ENCODE measurements at regions not wholly inside any gene's neighbourhood (a gene's known extent, or its start where the extent isn't known, plus 50 kb on each side); places are given as distances from the start of the nearest gene placed in this dataset.

DNA sequence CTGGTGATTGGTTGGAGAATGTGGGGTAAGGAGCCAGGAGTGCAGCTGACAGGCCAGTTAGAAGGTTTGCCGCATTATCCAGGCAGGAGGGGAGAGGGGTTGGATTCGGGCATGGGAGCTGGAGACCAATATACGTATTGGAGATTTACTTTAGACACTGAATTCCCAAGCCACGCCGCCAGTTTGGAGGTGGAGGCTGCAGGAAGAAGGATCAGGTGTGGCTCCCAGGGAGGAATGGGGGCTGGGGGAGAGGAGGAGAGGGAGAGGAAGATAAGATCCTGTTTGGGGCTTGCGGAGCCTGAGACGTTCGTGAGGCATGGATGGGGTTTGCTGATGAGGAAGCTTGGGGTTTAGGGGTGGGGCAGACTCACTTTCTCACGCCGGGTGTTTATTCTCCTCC lies 155.1 kb upstream of the IGSF21 start:
- DNase-seq (ENCODE audit: low read depth) = no peak

DNA sequence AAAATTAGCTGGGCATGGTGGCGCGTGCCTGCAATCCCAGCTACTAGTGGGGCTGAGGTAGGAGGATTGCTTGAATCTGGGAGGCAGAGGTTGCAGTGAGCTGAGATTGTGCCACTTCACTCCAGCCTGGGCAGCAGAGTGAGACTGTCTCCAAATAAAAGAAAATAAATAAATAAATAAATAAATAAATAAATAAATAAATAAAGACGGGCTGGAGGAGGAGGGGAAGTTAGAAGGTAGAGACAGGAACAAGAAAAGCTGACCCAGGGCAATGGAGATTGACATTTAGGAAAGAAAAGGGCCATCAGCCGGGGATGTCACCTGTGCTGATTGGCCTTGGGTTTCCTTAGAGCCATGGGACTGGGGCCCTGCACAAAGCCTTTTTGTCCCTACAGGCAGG lies 153.7 kb upstream of the IGSF21 start:
- no peak for DNase-seq (ENCODE audit: low read depth)
- TF ChIP-seq, protein P1, sequence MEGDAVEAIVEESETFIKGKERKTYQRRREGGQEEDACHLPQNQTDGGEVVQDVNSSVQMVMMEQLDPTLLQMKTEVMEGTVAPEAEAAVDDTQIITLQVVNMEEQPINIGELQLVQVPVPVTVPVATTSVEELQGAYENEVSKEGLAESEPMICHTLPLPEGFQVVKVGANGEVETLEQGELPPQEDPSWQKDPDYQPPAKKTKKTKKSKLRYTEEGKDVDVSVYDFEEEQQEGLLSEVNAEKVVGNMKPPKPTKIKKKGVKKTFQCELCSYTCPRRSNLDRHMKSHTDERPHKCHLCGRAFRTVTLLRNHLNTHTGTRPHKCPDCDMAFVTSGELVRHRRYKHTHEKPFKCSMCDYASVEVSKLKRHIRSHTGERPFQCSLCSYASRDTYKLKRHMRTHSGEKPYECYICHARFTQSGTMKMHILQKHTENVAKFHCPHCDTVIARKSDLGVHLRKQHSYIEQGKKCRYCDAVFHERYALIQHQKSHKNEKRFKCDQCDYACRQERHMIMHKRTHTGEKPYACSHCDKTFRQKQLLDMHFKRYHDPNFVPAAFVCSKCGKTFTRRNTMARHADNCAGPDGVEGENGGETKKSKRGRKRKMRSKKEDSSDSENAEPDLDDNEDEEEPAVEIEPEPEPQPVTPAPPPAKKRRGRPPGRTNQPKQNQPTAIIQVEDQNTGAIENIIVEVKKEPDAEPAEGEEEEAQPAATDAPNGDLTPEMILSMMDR (IDR thresholded peaks at IDR 0.05; ENCODE audit: control insufficient read depth, extremely low read depth, insufficient read depth) = no peak
- no peak overlapping the region for H3K4me3 ChIP-seq (ENCODE audit: low read depth, low read length)

More for the DNA sequence above, 155.1 kb upstream of the IGSF21 start:
- no peak overlapping the region for H3K4me3 ChIP-seq (ENCODE audit: low read depth, low read length)
- TF ChIP-seq, protein P1 (IDR thresholded peaks at IDR 0.05; ENCODE audit: control insufficient read depth, extremely low read depth, insufficient read depth) = no peak

DNA sequence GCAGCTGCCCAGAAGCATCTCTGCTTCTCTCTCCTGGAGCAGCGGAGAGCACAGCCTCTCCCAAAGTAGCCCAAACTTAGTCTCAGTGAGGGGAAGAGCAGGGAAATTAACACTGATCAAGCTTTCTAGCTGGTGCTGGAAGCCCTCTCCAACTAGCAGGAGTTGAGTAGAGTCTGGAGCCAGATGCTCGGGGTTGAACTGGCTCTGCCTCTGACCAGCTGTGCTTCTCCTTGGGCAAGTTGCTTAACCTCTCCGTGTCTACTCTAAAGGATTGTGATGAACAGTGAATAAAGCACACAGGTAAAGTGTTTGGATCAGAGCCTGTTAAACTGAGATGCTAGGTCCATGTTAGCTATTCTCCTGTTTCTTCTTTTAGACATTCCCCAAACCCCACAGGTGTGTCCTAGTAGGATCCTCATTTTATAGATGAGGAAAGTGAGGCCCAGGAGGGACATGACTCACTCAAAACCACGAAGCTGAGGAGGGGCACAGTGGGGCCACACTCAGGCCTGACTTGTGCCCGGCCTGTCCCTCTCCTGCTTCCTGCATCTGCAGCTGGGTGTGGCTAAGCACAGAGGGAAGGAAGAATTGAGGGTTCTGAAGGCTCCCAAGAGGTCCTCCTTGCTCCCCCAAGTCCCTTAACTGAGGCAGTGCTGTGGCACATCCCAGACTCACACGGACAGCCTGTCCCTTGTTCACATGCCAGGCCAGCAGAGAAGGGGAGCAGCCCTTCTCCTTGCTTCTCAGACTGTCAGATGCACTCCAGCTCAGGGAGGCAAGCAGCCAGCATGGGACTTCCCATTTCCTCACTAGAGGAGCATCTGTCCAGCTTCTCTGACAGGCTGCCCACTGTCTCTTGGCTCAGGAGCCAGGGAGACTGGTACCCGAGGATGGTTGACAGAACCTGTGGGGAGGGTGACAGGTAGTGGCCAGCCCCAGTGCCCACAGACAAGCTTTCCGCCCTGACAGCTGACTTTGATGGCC lies 152.0 kb upstream of the IGSF21 start:
- DNase-seq (ENCODE audit: low read depth) = no peak
- TF ChIP-seq, protein P1 (IDR thresholded peaks at IDR 0.05; ENCODE audit: control insufficient read depth, extremely low read depth, insufficient read depth) = no peak
- no peak overlapping the region for H3K4me3 ChIP-seq (ENCODE audit: low read depth, low read length)

DNA sequence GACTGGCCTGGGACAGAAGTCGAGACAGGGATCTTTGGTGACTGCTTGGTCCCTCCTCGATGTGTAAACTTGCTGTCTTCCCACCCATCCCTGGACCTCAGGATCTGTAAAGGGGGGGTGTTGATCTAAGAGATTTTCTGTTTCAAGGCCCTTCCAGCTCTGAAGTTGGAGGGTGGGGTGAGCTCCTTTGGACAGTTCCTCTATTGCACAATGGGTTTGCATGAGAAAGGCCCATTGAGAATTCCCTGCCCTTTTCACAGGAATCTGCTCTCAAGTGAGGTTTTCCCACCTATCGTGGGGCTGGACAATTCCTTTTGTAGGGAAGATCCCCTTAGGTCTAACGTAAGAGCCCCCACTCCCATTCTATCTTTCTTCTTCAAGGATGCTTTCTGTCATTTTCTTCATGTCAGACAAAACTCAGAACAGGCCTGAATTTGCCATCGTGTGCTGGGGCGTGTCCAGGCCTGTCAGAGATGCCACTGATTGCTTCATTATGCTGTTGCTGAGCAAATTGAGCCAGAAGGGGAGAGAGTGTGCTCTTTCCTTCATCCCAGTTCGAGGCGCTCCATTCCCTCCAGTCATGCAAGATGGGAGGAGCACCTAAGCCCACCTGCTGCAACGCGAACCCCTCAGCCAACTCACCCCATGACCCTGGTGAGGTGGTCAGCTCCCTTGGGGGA lies 149.9 kb upstream of the IGSF21 start:
- no peak overlapping the region for H3K4me3 ChIP-seq (ENCODE audit: low read depth, low read length)
- TF ChIP-seq, protein P1 (IDR thresholded peaks at IDR 0.05; ENCODE audit: control insufficient read depth, extremely low read depth, insufficient read depth) = no peak
- no peak for DNase-seq (ENCODE audit: low read depth)

DNA sequence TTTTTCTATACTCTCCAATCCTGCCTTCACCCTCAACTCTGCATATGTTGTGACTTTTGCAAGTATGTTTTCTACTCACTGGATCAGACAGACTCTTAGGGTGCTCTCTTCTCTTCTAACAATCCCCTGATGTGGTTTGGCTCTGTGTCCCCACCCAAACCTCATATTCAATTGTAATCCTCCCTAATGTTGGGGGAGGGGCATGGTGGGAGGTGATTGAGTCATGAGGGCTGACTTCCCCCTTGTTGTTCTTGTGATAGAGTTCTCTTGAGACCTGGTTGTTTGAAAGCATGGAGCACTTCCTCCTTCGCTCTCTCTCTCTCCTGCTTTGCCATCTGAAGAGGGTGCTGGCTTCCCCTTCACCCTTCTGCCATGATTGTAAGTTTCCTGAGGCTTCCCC lies 148.9 kb upstream of the IGSF21 start:
- TF ChIP-seq, protein P1 (IDR thresholded peaks at IDR 0.05; ENCODE audit: control insufficient read depth, extremely low read depth, insufficient read depth) = no peak
- no peak overlapping the region for H3K4me3 ChIP-seq (ENCODE audit: low read depth, low read length)
- no peak for DNase-seq (ENCODE audit: low read depth)

DNA sequence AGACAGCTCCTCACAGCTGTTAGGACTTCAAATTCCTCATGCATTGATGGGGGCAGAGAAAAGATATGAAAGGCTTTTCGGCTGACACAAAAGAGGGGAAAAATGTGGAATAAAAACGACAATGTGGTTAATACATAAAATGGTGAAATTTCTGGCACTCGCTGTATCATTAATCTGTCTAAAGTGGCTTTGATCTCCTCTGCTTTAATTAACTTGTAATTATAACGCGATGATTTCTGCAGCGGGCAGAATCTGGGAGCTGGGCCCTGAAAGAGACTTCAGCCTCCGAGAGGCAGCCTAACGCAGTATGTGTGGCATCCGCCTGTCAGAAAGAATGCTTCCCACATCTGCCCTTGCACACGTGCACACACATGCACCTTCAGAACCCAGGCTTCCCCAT lies 144.1 kb upstream of the IGSF21 start:
- H3K4me3 ChIP-seq (ENCODE audit: low read depth, low read length) = no peak overlapping the region
- TF ChIP-seq, protein P1 (IDR thresholded peaks at IDR 0.05; ENCODE audit: control insufficient read depth, extremely low read depth, insufficient read depth) = no peak
- DNase-seq (ENCODE audit: low read depth) = no peak
